GM19043 (cell line): ENCODE measurements at regions not wholly inside any gene's neighbourhood (a gene's known extent, or its start where the extent isn't known, plus 50 kb on each side); places are given as distances from the start of the nearest gene placed in this dataset.
"Not testable (repeated sequence)": the region's sequence is repeated elsewhere in the genome, so short reads cannot be mapped to it uniquely, and the experiment has no call there.

Source experiments
- ATAC-seq: cut with Tn5 transposase; IDR thresholded peaks from one replicate; pipeline ENCODE4 v1.9.1; 2021; ENCODE audit warnings: low read depth; ENCODE audit not compliant: unreplicated experiment

- ATAC-seq = no peak
Observed at GRCh38 chr10:125257521-125258108, 97.3 kb upstream of the CTBP2 start.

- ATAC-seq = no peak
Observed at GRCh38 chr10:125256026-125256425, 95.7 kb upstream of the CTBP2 start.

DNA sequence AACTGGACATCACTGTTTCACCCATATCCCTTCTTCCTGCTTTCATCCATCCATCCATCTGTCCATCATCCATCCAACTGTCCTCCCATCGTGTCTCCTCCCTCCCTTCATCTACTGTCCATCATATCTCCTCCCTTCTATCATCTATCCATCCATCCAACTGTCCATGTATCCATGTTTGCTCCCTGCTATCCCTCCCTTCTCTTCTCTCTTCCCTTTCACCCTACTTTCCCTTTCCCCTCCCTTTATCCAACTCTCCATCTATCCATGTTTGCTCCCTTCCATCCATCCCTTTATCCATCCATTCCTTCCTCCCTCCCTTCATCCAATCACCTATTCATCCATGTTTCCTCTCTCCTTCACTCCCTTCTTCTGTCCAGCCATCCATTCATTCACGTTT lies 92.6 kb upstream of the CTBP2 start:
- no peak for ATAC-seq

DNA sequence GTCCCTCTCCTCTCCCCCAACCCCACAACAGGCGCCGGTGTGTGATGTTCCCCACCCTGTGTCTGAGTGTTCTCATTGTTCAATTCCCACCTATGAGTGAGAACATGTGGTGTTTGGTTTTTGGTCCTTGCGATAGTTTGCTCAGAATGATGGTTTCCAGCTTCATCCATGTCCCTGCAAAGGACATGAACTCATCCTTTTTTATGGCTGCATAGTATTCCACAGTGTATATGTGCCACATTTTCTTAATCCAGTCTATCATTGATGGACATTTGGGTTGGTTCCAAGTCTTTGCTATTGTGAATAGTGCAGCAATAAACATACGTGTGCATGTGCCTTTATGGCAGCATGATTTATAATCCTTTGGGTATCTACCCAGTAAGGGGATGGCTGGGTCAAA lies 90.5 kb upstream of the CTBP2 start:
- ATAC-seq = not testable (repeated sequence)

- ATAC-seq = no peak
Observed at GRCh38 chr10:125249948-125250347, 89.6 kb upstream of the CTBP2 start.

DNA sequence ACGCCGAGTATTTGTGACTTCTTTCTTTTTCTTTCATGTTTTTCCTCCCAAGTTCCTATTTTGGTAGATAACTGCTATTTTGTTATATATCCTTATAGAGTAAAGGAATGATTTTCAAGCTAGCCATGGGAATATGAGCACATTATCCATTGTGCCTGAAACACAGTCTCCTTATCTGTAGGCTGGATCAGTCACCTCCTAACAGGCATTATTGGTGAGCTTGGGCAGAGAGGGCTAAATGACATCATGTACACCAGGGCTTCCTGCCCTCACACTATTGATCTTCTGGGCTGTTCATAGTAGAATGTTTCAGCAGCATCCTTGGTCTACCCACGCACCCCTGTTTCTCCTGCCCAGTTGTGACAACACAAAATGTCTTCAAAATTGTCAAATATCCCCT lies 88.1 kb upstream of the CTBP2 start:
- ATAC-seq = no peak

GRCh38 chr10:125247576-125247975 lies 87.2 kb upstream of the CTBP2 start:
- ATAC-seq = no peak

- ATAC-seq = no peak
Observed at GRCh38 chr10:125243532-125244253, 83.3 kb upstream of the CTBP2 start.

- ATAC-seq = no peak
Observed at GRCh38 chr10:125238682-125239081, 78.3 kb upstream of the CTBP2 start.

DNA sequence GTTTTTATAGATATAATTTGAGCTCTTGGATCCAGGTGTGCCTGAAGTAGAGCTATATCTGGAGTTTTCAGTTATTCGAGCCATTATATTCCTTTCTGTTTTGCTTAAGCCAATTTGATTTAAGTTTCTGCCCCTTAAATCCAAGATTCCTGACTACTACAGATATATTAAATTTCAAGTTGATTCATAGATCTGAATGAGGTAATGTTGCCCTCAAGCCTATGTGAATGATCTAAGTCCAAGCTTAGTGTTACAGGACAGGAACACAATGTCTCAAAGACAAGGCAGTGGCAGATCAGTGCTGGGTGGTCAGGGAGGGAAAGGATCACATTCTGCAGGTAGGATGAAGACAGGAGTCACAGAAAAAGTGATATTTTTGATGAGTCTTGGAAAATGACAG lies 75.7 kb upstream of the CTBP2 start:
- ATAC-seq = no peak

GRCh38 chr10:125235093-125236069 lies 75.0 kb upstream of the CTBP2 start:
- ATAC-seq = no peak

- not testable (repeated sequence) for ATAC-seq
Observed at GRCh38 chr10:125234576-125234975, 74.2 kb upstream of the CTBP2 start.

GRCh38 chr10:125233726-125234125 lies 73.4 kb upstream of the CTBP2 start:
- ATAC-seq = no peak

GRCh38 chr10:125232841-125233240 lies 72.5 kb upstream of the CTBP2 start:
- ATAC-seq = no peak

DNA sequence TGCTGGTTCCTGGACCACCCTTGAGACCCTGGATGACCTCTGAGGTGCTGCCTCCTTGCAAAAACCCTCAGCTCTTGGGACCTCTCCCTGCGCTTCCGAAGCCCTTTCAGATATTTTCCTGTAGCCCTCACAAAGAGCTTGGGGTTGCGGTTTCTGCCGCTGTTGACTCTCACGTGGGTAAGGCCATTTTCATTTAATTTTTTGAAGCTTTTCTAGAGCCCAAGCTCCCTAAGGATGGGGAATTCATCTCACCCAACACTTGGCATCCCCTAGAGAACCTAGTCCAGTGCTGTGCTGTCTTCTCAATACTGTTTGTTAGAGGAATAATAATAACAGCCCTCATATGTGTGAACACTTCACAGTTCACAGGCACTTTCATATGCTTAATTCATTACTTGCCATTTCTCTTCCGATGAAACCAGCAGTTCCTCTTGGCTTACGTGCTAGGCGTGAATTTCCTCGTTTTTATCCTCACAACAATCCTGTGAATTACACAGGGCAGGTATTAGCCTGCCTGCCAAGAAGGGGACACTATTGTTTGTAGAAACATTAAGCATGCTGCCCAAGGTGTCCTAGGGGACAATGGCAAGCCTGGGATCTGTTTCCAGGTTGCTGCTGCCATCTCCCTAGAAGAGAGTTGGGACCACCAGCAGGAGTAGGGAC lies 71.6 kb upstream of the CTBP2 start:
- ATAC-seq = no peak

- no peak for ATAC-seq
Observed at GRCh38 chr10:125231116-125231812, 70.9 kb upstream of the CTBP2 start.

GRCh38 chr10:125230251-125230650 lies 69.9 kb upstream of the CTBP2 start:
- no peak for ATAC-seq

DNA sequence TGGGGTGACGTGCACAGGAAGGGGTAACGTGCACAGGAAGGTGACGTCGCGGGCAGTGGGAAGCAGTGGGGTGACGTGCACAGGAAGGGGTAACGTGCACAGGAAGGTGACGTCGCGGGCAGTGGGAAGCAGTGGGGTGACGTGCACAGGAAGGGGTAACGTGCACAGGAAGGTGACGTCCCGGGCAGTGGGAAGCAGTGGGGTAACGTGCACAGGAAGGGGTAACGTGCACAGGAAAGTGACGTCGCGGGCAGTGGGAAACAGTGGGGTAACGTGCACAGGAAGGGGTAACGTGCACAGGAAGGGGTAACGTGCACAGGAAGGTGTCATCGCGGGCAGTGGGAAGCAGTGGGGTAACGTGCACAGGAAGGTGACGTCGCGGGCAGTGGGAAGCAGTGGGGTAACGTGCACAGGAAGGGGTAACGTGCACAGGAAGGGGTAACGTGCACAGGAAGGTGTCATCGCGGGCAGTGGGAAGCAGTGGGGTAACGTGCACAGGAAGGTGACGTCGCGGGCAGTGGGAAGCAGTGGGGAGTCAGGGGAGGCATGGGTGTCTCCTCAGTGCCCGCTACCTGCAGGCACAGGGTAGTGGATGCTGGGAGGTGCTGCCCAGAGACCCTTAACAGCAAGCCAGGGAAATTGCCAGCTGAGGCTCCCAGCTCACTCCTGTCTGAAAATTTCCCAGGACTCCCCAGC lies 68.0 kb upstream of the CTBP2 start:
- ATAC-seq = not testable (repeated sequence)

GRCh38 chr10:125227546-125227945 lies 67.2 kb upstream of the CTBP2 start:
- no peak for ATAC-seq

DNA sequence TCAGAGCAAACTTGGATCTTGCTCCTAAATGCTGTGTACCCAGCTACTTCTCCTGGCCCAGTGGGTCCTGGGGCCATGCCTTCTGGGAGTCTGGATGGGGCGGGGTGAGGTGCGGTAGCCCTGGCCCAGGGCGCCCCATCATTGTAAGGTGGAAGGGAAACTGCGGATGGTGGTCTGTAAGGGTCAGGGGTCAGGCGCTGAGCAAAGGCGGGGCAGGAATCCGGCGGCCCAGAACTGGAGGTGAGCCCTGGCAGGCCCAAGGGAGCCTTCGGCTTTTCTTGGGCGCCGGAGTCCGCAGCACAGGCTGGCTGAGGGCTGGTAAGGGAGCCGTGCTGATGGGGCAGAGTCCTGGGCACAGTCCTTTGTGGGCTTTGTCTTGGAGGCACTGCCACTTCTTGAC lies 66.5 kb upstream of the CTBP2 start:
- ATAC-seq = no peak
